ENCODE measurements at regions not wholly inside any gene's neighbourhood (a gene's known extent, or its start where the extent isn't known, plus 50 kb on each side); places are given as distances from the start of the nearest gene placed in this dataset.

GRCh38 chr13:108005231-108005630 lies 210.1 kb downstream of the LIG4 start:
- intact Hi-C loops (cut with micrococcal nuclease; ENCODE audit: unreplicated experiment): no loop called here
- BruUV-seq (replicated peaks): no TSS peak
- POLR2A ChIA-PET (ENCODE audit: low non-redundant PET): no interaction called here

DNA sequence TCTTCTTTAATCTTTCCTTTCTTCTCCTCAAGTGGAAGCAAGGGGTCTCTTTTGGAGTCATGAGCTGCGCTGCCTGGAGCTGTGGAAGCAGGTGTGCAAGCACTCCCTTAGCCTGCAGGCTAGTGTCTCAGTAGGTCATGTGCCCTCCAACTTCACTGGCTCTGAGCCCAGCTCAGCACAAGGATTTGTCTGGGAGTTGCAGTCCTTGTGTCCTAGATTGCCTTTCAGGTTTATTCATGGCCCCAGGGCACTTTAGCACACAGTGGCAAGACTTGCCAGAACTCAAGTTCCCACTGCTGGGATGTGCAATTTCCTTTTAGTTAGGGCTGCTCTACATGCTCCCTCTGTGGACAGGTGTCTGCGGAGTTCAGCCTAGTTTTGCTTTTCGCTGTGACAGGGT lies 211.7 kb downstream of the LIG4 start:
- TF ChIP-seq, protein P1, sequence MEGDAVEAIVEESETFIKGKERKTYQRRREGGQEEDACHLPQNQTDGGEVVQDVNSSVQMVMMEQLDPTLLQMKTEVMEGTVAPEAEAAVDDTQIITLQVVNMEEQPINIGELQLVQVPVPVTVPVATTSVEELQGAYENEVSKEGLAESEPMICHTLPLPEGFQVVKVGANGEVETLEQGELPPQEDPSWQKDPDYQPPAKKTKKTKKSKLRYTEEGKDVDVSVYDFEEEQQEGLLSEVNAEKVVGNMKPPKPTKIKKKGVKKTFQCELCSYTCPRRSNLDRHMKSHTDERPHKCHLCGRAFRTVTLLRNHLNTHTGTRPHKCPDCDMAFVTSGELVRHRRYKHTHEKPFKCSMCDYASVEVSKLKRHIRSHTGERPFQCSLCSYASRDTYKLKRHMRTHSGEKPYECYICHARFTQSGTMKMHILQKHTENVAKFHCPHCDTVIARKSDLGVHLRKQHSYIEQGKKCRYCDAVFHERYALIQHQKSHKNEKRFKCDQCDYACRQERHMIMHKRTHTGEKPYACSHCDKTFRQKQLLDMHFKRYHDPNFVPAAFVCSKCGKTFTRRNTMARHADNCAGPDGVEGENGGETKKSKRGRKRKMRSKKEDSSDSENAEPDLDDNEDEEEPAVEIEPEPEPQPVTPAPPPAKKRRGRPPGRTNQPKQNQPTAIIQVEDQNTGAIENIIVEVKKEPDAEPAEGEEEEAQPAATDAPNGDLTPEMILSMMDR (conservative IDR thresholded peaks at IDR 0.05; ENCODE audit: low read depth, low read length): no peak
- no peak for TF ChIP-seq EZH2 (IDR thresholded peaks at IDR 0.05; ENCODE audit: borderline replicate concordance, low read depth, low read length, poor library complexity, severe bottlenecking)
- Histone ChIP-seq H3K4me1 (ENCODE audit: insufficient read depth, low read length, poor library complexity, severe bottlenecking) (no peaks in the 10 kb centered on the region), H3K4me3 (ENCODE audit: low read depth, low read length, poor library complexity, severe bottlenecking) (no peak overlapping the region), H3K27me3 (replicated peaks; ENCODE audit: insufficient read depth, low read depth, low read length, poor library complexity) (no peaks in the 10 kb centered on the region), H3K9me3 (ENCODE audit: low read depth, low read length, poor library complexity, severe bottlenecking) (no peaks in the 10 kb centered on the region), H3K27ac (ENCODE audit: low read depth, low read length, poor library complexity, severe bottlenecking) (no peak overlapping the region), H3K36me3 (ENCODE audit: insufficient read depth, low read length, poor library complexity, severe bottlenecking) (no peaks in the 10 kb centered on the region)
- DNase-seq (ENCODE audit: low spot score): no peak
- intact Hi-C loops (cut with micrococcal nuclease; ENCODE audit: unreplicated experiment): no loop called here
- no TSS peak for BruUV-seq (replicated peaks)
- ChIA-PET POLR2A (ENCODE audit: low non-redundant PET) (no interaction called here), CTCF (no interaction called here)

More at GRCh38 chr13:108005231-108005630, 210.1 kb downstream of the LIG4 start:
- Histone ChIP-seq H3K9me3 (ENCODE audit: low read depth, low read length, poor library complexity, severe bottlenecking) (no peaks in the 10 kb centered on the region), H3K4me1 (ENCODE audit: insufficient read depth, low read length, poor library complexity, severe bottlenecking) (no peaks in the 10 kb centered on the region), H3K4me3 (ENCODE audit: low read depth, low read length, poor library complexity, severe bottlenecking) (no peak overlapping the region), H3K36me3 (ENCODE audit: insufficient read depth, low read length, poor library complexity, severe bottlenecking) (no peaks in the 10 kb centered on the region), H3K27ac (ENCODE audit: low read depth, low read length, poor library complexity, severe bottlenecking) (no peak overlapping the region), H3K27me3 (replicated peaks; ENCODE audit: insufficient read depth, low read depth, low read length, poor library complexity) (no peaks in the 10 kb centered on the region)
- CTCF ChIA-PET: no interaction called here
- DNase-seq (ENCODE audit: low spot score): no peak
- TF ChIP-seq, protein P1 (conservative IDR thresholded peaks at IDR 0.05; ENCODE audit: low read depth, low read length): no peak
- TF ChIP-seq EZH2 (IDR thresholded peaks at IDR 0.05; ENCODE audit: borderline replicate concordance, low read depth, low read length, poor library complexity, severe bottlenecking): no peak

- H3K4me1 ChIP-seq (ENCODE audit: insufficient read depth, low read length, poor library complexity, severe bottlenecking): no peaks in the 10 kb centered on the region
- POLR2A ChIA-PET (ENCODE audit: low non-redundant PET): no interaction called here
- H3K36me3 ChIP-seq (ENCODE audit: insufficient read depth, low read length, poor library complexity, severe bottlenecking): no peaks in the 10 kb centered on the region
- no TSS peak for BruUV-seq (replicated peaks)
- no peak for DNase-seq (ENCODE audit: low spot score)
- intact Hi-C loops (cut with micrococcal nuclease; ENCODE audit: unreplicated experiment): no loop called here
- H3K9me3 ChIP-seq (ENCODE audit: low read depth, low read length, poor library complexity, severe bottlenecking): no peaks in the 10 kb centered on the region
- H3K27me3 ChIP-seq (replicated peaks; ENCODE audit: insufficient read depth, low read depth, low read length, poor library complexity): no peaks in the 10 kb centered on the region
- CTCF ChIA-PET: no interaction called here
- no peak overlapping the region for H3K27ac ChIP-seq (ENCODE audit: low read depth, low read length, poor library complexity, severe bottlenecking)
- H3K4me3 ChIP-seq (ENCODE audit: low read depth, low read length, poor library complexity, severe bottlenecking): no peak overlapping the region
- no peak for TF ChIP-seq EZH2 (IDR thresholded peaks at IDR 0.05; ENCODE audit: borderline replicate concordance, low read depth, low read length, poor library complexity, severe bottlenecking)
- TF ChIP-seq, protein P1 (conservative IDR thresholded peaks at IDR 0.05; ENCODE audit: low read depth, low read length): no peak
Measured at GRCh38 chr13:108000998-108001397, 214.3 kb downstream of the LIG4 start.

All from A673 (cell line).